ENCODE measurements at regions not wholly inside any gene's neighbourhood (a gene's known extent, or its start where the extent isn't known, plus 50 kb on each side); places are given as distances from the start of the nearest gene placed in this dataset.

- H3K4me3 ChIP-seq: no peak overlapping the region
- WGBS, 3 donors: 7 to 14% (median 11%) methylated on average over 4 of the region's 4 CpGs
- no peak overlapping the region for H3K27ac ChIP-seq
- H3K27me3 ChIP-seq: no peaks in the 10 kb centered on the region
- TF ChIP-seq EP300 (IDR thresholded peaks at IDR 0.05): no peak
- TF ChIP-seq POLR2A (IDR thresholded peaks at IDR 0.05): no peak
- TF ChIP-seq CTCF (IDR thresholded peaks at IDR 0.05): no peak
- intact Hi-C loops (cut with DNase I): no loop called here
- DNase-seq: no peak
- H3K36me3 ChIP-seq: no peaks in the 10 kb centered on the region
- H3K4me1 ChIP-seq (ENCODE audit: insufficient read depth): no peaks in the 10 kb centered on the region
- no peaks in the 10 kb centered on the region for H3K9me3 ChIP-seq
Observed at GRCh38 chr3:165491487-165491886, 295.3 kb upstream of the SLITRK3 start.

GRCh38 chr3:165476399-165477060, 280.3 kb upstream of the SLITRK3 start:
- H3K4me3 ChIP-seq: no peak overlapping the region

GRCh38 chr3:165466856-165467255, 270.7 kb upstream of the SLITRK3 start:
- TF ChIP-seq EP300 (IDR thresholded peaks at IDR 0.05) (no peak), POLR2A (IDR thresholded peaks at IDR 0.05) (no peak), CTCF (IDR thresholded peaks at IDR 0.05) (no peak)
- no peaks in the 10 kb centered on the region for H3K27me3 ChIP-seq
- H3K4me3 ChIP-seq: no peak overlapping the region
- H3K9me3 ChIP-seq: no peaks in the 10 kb centered on the region
- no peak overlapping the region for H3K27ac ChIP-seq
- no peaks in the 10 kb centered on the region for H3K36me3 ChIP-seq
- no peaks in the 10 kb centered on the region for H3K4me1 ChIP-seq (ENCODE audit: insufficient read depth)
- intact Hi-C loops (cut with DNase I): no loop called here
- no peak for DNase-seq
- 72 to 90% (median 82%) methylated on average over 4 of the region's 4 CpGs for WGBS, 3 donors

More at GRCh38 chr3:165476399-165477060, 280.3 kb upstream of the SLITRK3 start:
- 85 to 98% (median 88%) methylated on average over 4 of the region's 4 CpGs for WGBS, 3 donors
- TF ChIP-seq POLR2A (IDR thresholded peaks at IDR 0.05) (no peak), EP300 (IDR thresholded peaks at IDR 0.05) (no peak), CTCF (IDR thresholded peaks at IDR 0.05) (no peak)
- H3K27me3 ChIP-seq: no peaks in the 10 kb centered on the region
- H3K36me3 ChIP-seq: no peaks in the 10 kb centered on the region
- DNase-seq: no peak
- H3K4me1 ChIP-seq (ENCODE audit: insufficient read depth): no peaks in the 10 kb centered on the region
- no peak overlapping the region for H3K27ac ChIP-seq
- H3K9me3 ChIP-seq: no peaks in the 10 kb centered on the region
- intact Hi-C loops (cut with DNase I): no loop called here

- WGBS, 3 donors: 79 to 85% (median 82%) methylated on average over 2 of the region's 2 CpGs
Observed at GRCh38 chr3:165464736-165465135, 268.6 kb upstream of the SLITRK3 start.

More at GRCh38 chr3:165464736-165465135, 268.6 kb upstream of the SLITRK3 start:
- no peaks in the 10 kb centered on the region for H3K4me1 ChIP-seq (ENCODE audit: insufficient read depth)
- no peaks in the 10 kb centered on the region for H3K9me3 ChIP-seq
- H3K36me3 ChIP-seq: no peaks in the 10 kb centered on the region
- H3K27me3 ChIP-seq: no peaks in the 10 kb centered on the region
- no peak overlapping the region for H3K4me3 ChIP-seq
- TF ChIP-seq CTCF (IDR thresholded peaks at IDR 0.05) (no peak), EP300 (IDR thresholded peaks at IDR 0.05) (no peak), POLR2A (IDR thresholded peaks at IDR 0.05) (no peak)
- no peak for DNase-seq
- H3K27ac ChIP-seq: no peak overlapping the region
- intact Hi-C loops (cut with DNase I): no loop called here

Data from ovary (tissue), 7 donors.